OCI-LY3 (cell line): ENCODE measurements at regions not wholly inside any gene's neighbourhood (a gene's known extent, or its start where the extent isn't known, plus 50 kb on each side); places are given as distances from the start of the nearest gene placed in this dataset.

Experiments used
- H2AFZ ChIP-seq: fragments of 200-600, 300-600 bp; shearing (Covaris generic); 2 replicates; pipeline ENCODE4 v1.6.0; 2014; ENCODE audit warnings: antibody characterized with exemption, low read depth, low read length
- H3K27ac ChIP-seq: fragments of 200-600, 300-600 bp; sonication (generic); 2 replicates; pipeline ENCODE4 v1.5.1; 2014; ENCODE audit warnings: mild to moderate bottlenecking, low read length, moderate library complexity, mixed read lengths
- H3K27me3 ChIP-seq: fragments of 200-600, 300-600 bp; sonication (generic); 2 replicates; pipeline ENCODE4 v1.6.1; 2014; ENCODE audit warnings: low read depth, low read length, mixed read lengths
- H3K36me3 ChIP-seq: fragments of 200-600, 300-600 bp; sonication (generic); replicated peaks from 2 replicates; pipeline ENCODE3; 2014; ENCODE audit warnings: low read depth, low read length, mixed read lengths
- H3K4me1 ChIP-seq: fragments of 300-600, 200-600 bp; sonication (generic); 2 replicates; pipeline ENCODE4 v1.6.1; 2014; ENCODE audit warnings: low read length, mixed read lengths
- H3K4me2 ChIP-seq: fragments of 200-600, 300-600 bp; sonication (generic); 2 replicates; pipeline ENCODE4 v1.6.1; 2014; ENCODE audit warnings: low read length, mixed read lengths
- H3K4me3 ChIP-seq: fragments of 300-600, 200-600 bp; sonication (generic); 2 replicates; pipeline ENCODE4 v1.5.1; 2014; ENCODE audit warnings: antibody characterized with exemption, mild to moderate bottlenecking, low read length, moderate library complexity
- H3K79me2 ChIP-seq: fragments of 300-600, 200-600 bp; shearing (Covaris generic); 2 replicates; pipeline ENCODE4 v1.6.1; 2014; ENCODE audit warnings: mild to moderate bottlenecking, low read length, mixed read lengths
- H3K9ac ChIP-seq: fragments of 300-600, 200-600 bp; shearing (Covaris generic); 2 replicates; pipeline ENCODE4 v1.6.0; 2014; ENCODE audit warnings: mild to moderate bottlenecking, low read length, moderate library complexity
- H3K9me3 ChIP-seq: fragments of 200-600, 300-600 bp; shearing (Covaris generic); 2 replicates; pipeline ENCODE4 v1.6.1; 2014; ENCODE audit warnings: low read length, mixed read lengths; ENCODE audit not compliant: insufficient read depth
- H4K20me1 ChIP-seq: fragments of 200-600, 300-600 bp; sonication (generic); 2 replicates; pipeline ENCODE4 v1.6.1; 2016; ENCODE audit warnings: low read length, mixed read lengths; ENCODE audit not compliant: insufficient read depth
- EZH2phosphoT487 ChIP-seq: fragments of 200-600 bp; shearing (Covaris generic); IDR thresholded peaks from 2 replicates; pipeline ENCODE4 v1.6.1; 2018; ENCODE audit warnings: antibody characterized with exemption, mixed run types, low read depth
- TF ChIP-seq, protein P1 (sequence below): fragments of 200-600, 300-600 bp; sonication (generic); IDR thresholded peaks from 2 replicates; pipeline ENCODE4 v1.5.1; 2014; ENCODE audit warnings: antibody characterized with exemption, low read length, low read depth

DNA sequence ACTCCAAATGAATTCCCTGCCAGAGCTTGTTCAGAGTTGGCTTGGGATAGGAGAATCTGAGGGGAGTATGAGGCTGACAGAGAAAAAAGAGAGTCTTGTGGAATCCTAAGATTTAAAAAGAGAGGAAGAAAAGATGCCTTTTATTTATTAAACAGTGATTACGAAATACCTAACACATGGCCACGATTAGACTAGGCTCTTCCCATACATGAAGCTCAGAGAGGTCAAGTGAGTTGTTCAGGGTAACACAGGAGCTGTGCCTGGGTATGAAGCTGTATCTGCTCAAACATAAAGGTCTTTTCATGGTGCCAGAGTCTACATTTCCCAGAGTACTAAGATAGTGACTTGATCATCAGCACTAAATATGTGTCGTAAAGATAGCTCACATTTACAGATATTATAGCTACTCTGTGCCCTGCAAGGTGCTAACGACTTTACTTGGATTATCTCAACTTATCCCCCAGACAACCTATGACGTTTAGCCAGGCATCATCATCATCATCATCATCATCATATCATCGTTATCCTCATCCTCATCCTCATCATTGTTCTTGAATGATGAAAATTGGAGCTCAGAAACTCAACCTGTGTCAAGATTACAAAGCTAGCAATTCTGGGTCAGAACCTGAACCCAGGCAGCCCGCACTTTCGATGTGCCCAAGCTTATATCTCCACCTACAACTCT is 500.8 kb downstream of the NPIPA7 start:
- Histone ChIP-seq H4K20me1 (no peaks in the 10 kb centered on the region), H3K4me2 (no peak overlapping the region), H3K79me2 (no peaks in the 10 kb centered on the region), H3K9me3 (no peaks in the 10 kb centered on the region), H3K4me1 (no peaks in the 10 kb centered on the region), H3K4me3 (no peak overlapping the region), H2AFZ (no peak overlapping the region), H3K36me3 (no peaks in the 10 kb centered on the region), H3K27ac (no peak overlapping the region), H3K27me3 (peaks cover 7% of the 10 kb centered on the region; the same call in 1 of the 2 replicates), H3K9ac (no peak overlapping the region)
- TF ChIP-seq EZH2phosphoT487 = no peak

DNA sequence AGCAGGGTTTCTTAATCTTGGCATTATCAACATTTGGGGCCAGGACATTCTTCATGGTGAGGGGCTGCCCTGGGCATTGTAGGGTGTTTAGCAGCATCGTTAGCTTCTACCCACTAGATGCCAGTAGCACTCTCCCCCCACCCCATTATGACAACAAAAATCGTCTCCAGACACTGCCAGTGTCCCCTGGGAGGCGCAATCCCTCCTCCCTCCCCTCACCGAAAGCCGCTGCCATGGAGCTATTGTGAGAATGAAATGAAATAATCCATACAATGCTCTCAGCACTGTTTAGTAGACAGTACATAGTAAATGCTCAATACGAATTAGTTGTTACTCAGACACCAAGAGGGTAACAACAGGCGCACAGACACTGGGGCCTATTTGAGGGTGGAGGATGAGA is 502.9 kb downstream of the NPIPA7 start:
- H3K27ac ChIP-seq = no peak overlapping the region
- no peaks in the 10 kb centered on the region for H3K36me3 ChIP-seq
- no peaks in the 10 kb centered on the region for H3K79me2 ChIP-seq
- H3K4me1 ChIP-seq = no peaks in the 10 kb centered on the region
- H3K9ac ChIP-seq = no peak overlapping the region
- peaks cover 9% of the 10 kb centered on the region; the same call in 1 of the 2 replicates for H3K27me3 ChIP-seq
- TF ChIP-seq, protein P1, sequence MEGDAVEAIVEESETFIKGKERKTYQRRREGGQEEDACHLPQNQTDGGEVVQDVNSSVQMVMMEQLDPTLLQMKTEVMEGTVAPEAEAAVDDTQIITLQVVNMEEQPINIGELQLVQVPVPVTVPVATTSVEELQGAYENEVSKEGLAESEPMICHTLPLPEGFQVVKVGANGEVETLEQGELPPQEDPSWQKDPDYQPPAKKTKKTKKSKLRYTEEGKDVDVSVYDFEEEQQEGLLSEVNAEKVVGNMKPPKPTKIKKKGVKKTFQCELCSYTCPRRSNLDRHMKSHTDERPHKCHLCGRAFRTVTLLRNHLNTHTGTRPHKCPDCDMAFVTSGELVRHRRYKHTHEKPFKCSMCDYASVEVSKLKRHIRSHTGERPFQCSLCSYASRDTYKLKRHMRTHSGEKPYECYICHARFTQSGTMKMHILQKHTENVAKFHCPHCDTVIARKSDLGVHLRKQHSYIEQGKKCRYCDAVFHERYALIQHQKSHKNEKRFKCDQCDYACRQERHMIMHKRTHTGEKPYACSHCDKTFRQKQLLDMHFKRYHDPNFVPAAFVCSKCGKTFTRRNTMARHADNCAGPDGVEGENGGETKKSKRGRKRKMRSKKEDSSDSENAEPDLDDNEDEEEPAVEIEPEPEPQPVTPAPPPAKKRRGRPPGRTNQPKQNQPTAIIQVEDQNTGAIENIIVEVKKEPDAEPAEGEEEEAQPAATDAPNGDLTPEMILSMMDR = no peak
- TF ChIP-seq EZH2phosphoT487 = no peak
- H3K9me3 ChIP-seq = no peaks in the 10 kb centered on the region
- no peak overlapping the region for H3K4me2 ChIP-seq
- no peak overlapping the region for H2AFZ ChIP-seq
- H4K20me1 ChIP-seq = no peaks in the 10 kb centered on the region
- no peak overlapping the region for H3K4me3 ChIP-seq

DNA sequence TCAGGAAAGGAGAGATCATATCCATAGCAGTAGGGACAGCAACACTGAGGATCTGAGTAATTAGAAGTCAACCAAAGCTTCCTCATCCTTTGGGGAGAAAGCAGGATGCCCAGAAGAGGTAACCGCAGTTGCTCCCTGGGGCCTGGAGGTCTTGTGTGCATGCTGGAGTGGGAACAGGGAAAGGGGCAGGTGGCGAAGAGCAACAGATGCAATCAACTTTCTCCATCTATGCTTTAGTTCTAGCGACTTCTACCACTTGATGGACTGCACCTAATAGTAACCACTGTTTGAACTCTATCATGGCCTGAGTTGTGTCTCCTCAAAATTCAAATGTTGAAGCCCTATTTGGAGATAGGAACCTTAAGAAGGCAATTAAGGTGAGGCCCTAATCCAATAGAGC is 503.8 kb downstream of the NPIPA7 start:
- Histone ChIP-seq H3K36me3 (no peaks in the 10 kb centered on the region), H3K79me2 (no peaks in the 10 kb centered on the region), H3K4me1 (no peaks in the 10 kb centered on the region), H3K9me3 (no peaks in the 10 kb centered on the region), H3K4me2 (no peak overlapping the region), H3K27ac (no peak overlapping the region), H4K20me1 (no peaks in the 10 kb centered on the region), H2AFZ (no peak overlapping the region), H3K27me3 (peaks cover 9% of the 10 kb centered on the region; the same call in 1 of the 2 replicates), H3K9ac (no peak overlapping the region), H3K4me3 (no peak overlapping the region)
- TF ChIP-seq EZH2phosphoT487 = no peak
- TF ChIP-seq, protein P1 = no peak

DNA sequence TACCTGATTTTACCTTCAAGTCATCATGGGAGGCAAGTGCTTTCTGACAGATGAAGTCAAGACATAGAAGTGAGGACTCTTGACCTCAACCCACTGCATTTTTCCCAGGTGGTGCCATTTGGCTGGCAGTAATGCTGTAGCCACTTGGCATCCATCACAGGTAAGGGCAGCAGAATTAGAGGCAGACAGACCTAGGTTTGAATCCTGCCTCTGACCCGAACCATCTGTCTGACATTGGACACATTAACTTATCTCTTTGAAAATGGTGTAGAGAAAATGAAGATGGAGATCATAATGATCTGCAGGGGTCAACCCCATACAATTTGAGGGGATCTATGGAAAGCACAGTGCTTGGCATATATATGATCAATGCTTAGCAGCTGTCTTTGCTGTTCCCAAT is 505.5 kb downstream of the NPIPA7 start:
- Histone ChIP-seq H3K79me2 (no peaks in the 10 kb centered on the region), H3K9ac (no peak overlapping the region), H3K9me3 (no peaks in the 10 kb centered on the region), H3K27ac (no peak overlapping the region), H2AFZ (no peak overlapping the region), H3K4me3 (no peak overlapping the region), H3K27me3 (peaks cover 9% of the 10 kb centered on the region; the same call in 1 of the 2 replicates), H3K4me1 (no peaks in the 10 kb centered on the region), H3K4me2 (no peak overlapping the region), H4K20me1 (no peaks in the 10 kb centered on the region), H3K36me3 (no peaks in the 10 kb centered on the region)
- TF ChIP-seq EZH2phosphoT487 = no peak
- TF ChIP-seq, protein P1 = no peak
